WTC11 (cell line): ENCODE measurements at regions not wholly inside any gene's neighbourhood (a gene's known extent, or its start where the extent isn't known, plus 50 kb on each side); places are given as distances from the start of the nearest gene placed in this dataset.

ENCODE experiments used
- ATAC-seq: fragments of 200-7000 bp; cut with Tn5 transposase; 2 replicates; pipeline ENCODE4 v1.10.0; 2021; ENCODE audit warnings: mild to moderate bottlenecking, moderate library complexity
- CTCF ChIA-PET: fragments of 300-600 bp; sonication (Branson Sonifier 250); formaldehyde crosslinking; loops from one replicate; lab custom pipeline; 2021; ENCODE audit warnings: antibody characterized with exemption; lab: Charles Lee
- POLR2A ChIA-PET: fragments of 350-600 bp; sonication (Branson Sonifier 250); formaldehyde crosslinking; loops from one replicate; lab custom pipeline; 2021; ENCODE audit warnings: antibody characterized with exemption; lab: Charles Lee
- DNase-seq: peaks from one replicate; pipeline ENCODE4 v3.0.0; 2021; ENCODE audit warnings: low spot score
- H3K27ac Mint-ChIP-seq: 2 replicates; pipeline ENCODE4 v1.8.0; 2021; ENCODE audit warnings: mixed read lengths
- H3K27me3 Mint-ChIP-seq: 2 replicates; pipeline ENCODE4 v1.8.0; 2021; ENCODE audit warnings: low read depth, mild to moderate bottlenecking, moderate library complexity, mixed read lengths
- H3K36me3 Mint-ChIP-seq: 2 replicates; pipeline ENCODE4 v1.8.0; 2021; ENCODE audit warnings: mixed read lengths
- H3K4me1 Mint-ChIP-seq: 2 replicates; pipeline ENCODE4 v1.8.0; 2022; ENCODE audit warnings: mixed read lengths
- H3K4me3 Mint-ChIP-seq: 2 replicates; pipeline ENCODE4 v1.8.0; 2021; ENCODE audit warnings: mild to moderate bottlenecking, moderate library complexity, mixed read lengths
- H3K9me3 Mint-ChIP-seq: 2 replicates; pipeline ENCODE4 v1.8.0; 2021; ENCODE audit warnings: mixed read lengths
- CREB1 ChIP-seq: sonication (generic); formaldehyde crosslinking; IDR thresholded peaks from 2 replicates; pipeline ENCODE4 v1.8.0; 2023; ENCODE audit warnings: mild to moderate bottlenecking, missing genetic modification reagents
- ESRRA ChIP-seq: sonication (generic); formaldehyde crosslinking; IDR thresholded peaks from 2 replicates; pipeline ENCODE4 v1.8.1; 2022; ENCODE audit warnings: mild to moderate bottlenecking, missing genetic modification reagents, borderline replicate concordance
- FOXJ3 ChIP-seq: sonication (generic); formaldehyde crosslinking; IDR thresholded peaks from 2 replicates; pipeline ENCODE4 v1.9.0; 2021; ENCODE audit warnings: missing genetic modification reagents, mild to moderate bottlenecking, borderline replicate concordance
- GRHL2 ChIP-seq: fragments of 250-450 bp; sonication (Bioruptor Pico); IDR thresholded peaks from 2 replicates; pipeline ENCODE4 v1.8.0; 2022; ENCODE audit warnings: mild to moderate bottlenecking, moderate library complexity; ENCODE audit not compliant: insufficient replicate concordance, severe bottlenecking
- NFYB ChIP-seq: sonication (generic); formaldehyde crosslinking; conservative IDR thresholded peaks from 2 replicates; pipeline ENCODE4 v1.8.0; 2022; ENCODE audit warnings: low read depth, missing genetic modification reagents
- NR3C1 ChIP-seq: sonication (generic); formaldehyde crosslinking; conservative IDR thresholded peaks from 2 replicates; pipeline ENCODE4 v1.8.1; 2023; ENCODE audit warnings: low read depth, mild to moderate bottlenecking, missing genetic modification reagents
- RORB ChIP-seq: fragments of 250-450 bp; sonication (Bioruptor Pico); IDR thresholded peaks from 2 replicates; pipeline ENCODE4 v1.9.0; 2021; ENCODE audit warnings: mild to moderate bottlenecking
- TP53 ChIP-seq: sonication (generic); formaldehyde crosslinking; IDR thresholded peaks from 2 replicates; pipeline ENCODE4 v1.8.1; 2023; ENCODE audit warnings: mild to moderate bottlenecking, missing genetic modification reagents
- ZNF232 ChIP-seq: sonication (generic); formaldehyde crosslinking; IDR thresholded peaks from 2 replicates; pipeline ENCODE4 v1.8.0; 2022; ENCODE audit warnings: mild to moderate bottlenecking, missing genetic modification reagents
- TF ChIP-seq, protein P1 (sequence below): fragments of 250-450 bp; sonication (Bioruptor Pico); IDR thresholded peaks from 2 replicates; pipeline ENCODE4 v2.1.2; 2022; ENCODE audit warnings: mild to moderate bottlenecking, moderate library complexity
- TF ChIP-seq, protein P2 (sequence below): sonication (generic); formaldehyde crosslinking; IDR thresholded peaks from 2 replicates; pipeline ENCODE4 v1.8.1; 2022; ENCODE audit warnings: mild to moderate bottlenecking, moderate library complexity, missing genetic modification reagents
- TF ChIP-seq, protein P3 (sequence below): sonication (generic); formaldehyde crosslinking; IDR thresholded peaks from 2 replicates; pipeline ENCODE4 v1.8.0; 2022; ENCODE audit warnings: missing genetic modification reagents
- TF ChIP-seq, protein P4 (sequence below): sonication (generic); formaldehyde crosslinking; IDR thresholded peaks from 2 replicates; pipeline ENCODE4 v1.8.1; 2023; ENCODE audit warnings: mild to moderate bottlenecking, missing genetic modification reagents, borderline replicate concordance

DNA sequence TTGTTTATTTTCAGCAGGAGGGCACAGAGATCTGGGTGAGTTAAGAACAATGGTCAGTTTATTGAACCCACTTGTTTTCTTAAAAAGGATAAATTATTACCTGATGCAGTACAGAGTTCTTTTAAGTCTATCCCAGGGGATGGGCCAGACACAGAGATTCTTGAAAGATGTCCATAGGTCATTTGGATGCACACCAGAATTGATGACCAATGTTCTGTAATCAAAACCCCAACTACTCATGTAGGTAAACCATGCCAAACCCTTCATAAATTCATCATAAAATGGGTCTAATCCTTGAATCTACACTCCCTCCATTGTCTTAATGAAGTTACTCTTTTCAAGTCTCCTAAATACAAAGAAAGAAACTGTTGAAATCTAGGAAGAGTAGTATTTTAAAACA is 273.0 kb upstream of the COL8A1 start (continued):
- TF ChIP-seq GRHL2 (CRISPR knock-in tag) = no peak

DNA sequence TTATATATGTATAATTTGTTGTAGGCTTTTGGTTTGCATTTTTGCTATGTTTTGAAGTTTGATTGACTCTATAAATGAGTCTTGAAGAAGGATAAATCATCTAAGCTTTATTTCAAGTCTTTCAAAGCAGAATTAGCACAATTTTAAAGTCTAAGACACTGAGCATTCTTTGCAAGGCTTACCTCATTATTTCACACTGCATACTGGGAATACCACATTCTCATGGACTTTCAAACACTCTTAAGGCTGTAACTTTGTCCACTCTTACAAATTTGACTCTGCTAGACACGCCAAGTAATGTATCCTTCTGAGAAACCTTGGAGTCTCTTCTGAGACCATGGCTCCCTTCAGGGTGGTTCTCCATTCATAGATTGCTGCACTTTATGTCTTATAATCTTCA is 281.3 kb upstream of the COL8A1 start:
- ATAC-seq = no peak
- ChIA-PET POLR2A (no interaction called here), CTCF (no interaction called here)

DNA sequence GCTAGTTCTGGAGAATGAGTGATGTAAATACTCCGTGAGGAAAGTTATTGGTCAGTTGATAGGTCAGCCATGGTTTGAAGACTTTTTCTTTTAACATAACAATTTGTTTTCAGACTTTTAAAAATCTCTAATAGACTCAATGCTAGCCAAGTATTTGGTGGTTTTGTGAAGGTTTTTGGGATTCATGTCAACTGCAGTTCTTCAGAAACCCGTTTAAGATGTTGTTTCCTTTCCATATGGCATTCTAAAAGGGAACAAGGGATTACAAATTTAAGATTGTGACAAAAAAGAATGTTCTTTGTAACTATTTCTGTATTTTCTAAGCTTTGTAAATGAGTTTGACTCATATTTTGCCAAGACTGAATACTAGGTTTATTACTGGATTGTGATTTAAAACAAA is 281.7 kb upstream of the COL8A1 start:
- Mint-ChIP-seq H3K27ac (no peak overlapping the region), H3K9me3 (peaks cover 3% of the 10 kb centered on the region; the same call in 1 of the 2 replicates), H3K4me3 (no peak overlapping the region), H3K36me3 (no peaks in the 10 kb centered on the region), H3K27me3 (no peaks in the 10 kb centered on the region), H3K4me1 (no peaks in the 10 kb centered on the region)
- TF ChIP-seq FOXJ3 (CRISPR knock-in tag) = no peak
- TF ChIP-seq CREB1 (CRISPR knock-in tag) = no peak
- ChIA-PET CTCF (no interaction called here), POLR2A (no interaction called here)
- ATAC-seq = no peak
- DNase-seq = no peak

More for the DNA sequence above, 281.3 kb upstream of the COL8A1 start:
- DNase-seq = no peak
- no peaks in the 10 kb centered on the region for H3K36me3 Mint-ChIP-seq
- no peak overlapping the region for H3K27ac Mint-ChIP-seq
- H3K4me1 Mint-ChIP-seq = no peaks in the 10 kb centered on the region
- peaks cover 3% of the 10 kb centered on the region; the same call in 1 of the 2 replicates for H3K9me3 Mint-ChIP-seq
- TF ChIP-seq, protein P1, sequence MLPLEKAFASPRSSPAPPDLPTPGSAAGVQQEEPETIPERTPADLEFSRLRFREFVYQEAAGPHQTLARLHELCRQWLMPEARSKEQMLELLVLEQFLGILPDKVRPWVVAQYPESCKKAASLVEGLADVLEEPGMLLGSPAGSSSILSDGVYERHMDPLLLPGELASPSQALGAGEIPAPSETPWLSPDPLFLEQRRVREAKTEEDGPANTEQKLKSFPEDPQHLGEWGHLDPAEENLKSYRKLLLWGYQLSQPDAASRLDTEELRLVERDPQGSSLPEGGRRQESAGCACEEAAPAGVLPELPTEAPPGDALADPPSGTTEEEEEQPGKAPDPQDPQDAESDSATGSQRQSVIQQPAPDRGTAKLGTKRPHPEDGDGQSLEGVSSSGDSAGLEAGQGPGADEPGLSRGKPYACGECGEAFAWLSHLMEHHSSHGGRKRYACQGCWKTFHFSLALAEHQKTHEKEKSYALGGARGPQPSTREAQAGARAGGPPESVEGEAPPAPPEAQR = no peak
- TF ChIP-seq FOXJ3 (CRISPR knock-in tag) (no peak), ESRRA (CRISPR knock-in tag) (no peak), ZNF232 (no peak), TP53 (CRISPR knock-in tag) (no peak), NR3C1 (no peak), NFYB (no peak), RORB (CRISPR knock-in tag) (no peak)
- TF ChIP-seq, protein P2, sequence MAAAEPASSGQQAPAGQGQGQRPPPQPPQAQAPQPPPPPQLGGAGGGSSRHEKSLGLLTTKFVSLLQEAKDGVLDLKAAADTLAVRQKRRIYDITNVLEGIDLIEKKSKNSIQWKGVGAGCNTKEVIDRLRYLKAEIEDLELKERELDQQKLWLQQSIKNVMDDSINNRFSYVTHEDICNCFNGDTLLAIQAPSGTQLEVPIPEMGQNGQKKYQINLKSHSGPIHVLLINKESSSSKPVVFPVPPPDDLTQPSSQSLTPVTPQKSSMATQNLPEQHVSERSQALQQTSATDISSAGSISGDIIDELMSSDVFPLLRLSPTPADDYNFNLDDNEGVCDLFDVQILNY (CRISPR knock-in tag) = no peak
- TF ChIP-seq, protein P3, sequence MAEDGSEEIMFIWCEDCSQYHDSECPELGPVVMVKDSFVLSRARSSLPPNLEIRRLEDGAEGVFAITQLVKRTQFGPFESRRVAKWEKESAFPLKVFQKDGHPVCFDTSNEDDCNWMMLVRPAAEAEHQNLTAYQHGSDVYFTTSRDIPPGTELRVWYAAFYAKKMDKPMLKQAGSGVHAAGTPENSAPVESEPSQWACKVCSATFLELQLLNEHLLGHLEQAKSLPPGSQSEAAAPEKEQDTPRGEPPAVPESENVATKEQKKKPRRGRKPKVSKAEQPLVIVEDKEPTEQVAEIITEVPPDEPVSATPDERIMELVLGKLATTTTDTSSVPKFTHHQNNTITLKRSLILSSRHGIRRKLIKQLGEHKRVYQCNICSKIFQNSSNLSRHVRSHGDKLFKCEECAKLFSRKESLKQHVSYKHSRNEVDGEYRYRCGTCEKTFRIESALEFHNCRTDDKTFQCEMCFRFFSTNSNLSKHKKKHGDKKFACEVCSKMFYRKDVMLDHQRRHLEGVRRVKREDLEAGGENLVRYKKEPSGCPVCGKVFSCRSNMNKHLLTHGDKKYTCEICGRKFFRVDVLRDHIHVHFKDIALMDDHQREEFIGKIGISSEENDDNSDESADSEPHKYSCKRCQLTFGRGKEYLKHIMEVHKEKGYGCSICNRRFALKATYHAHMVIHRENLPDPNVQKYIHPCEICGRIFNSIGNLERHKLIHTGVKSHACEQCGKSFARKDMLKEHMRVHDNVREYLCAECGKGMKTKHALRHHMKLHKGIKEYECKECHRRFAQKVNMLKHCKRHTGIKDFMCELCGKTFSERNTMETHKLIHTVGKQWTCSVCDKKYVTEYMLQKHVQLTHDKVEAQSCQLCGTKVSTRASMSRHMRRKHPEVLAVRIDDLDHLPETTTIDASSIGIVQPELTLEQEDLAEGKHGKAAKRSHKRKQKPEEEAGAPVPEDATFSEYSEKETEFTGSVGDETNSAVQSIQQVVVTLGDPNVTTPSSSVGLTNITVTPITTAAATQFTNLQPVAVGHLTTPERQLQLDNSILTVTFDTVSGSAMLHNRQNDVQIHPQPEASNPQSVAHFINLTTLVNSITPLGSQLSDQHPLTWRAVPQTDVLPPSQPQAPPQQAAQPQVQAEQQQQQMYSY = no peak
- TF ChIP-seq, protein P4, sequence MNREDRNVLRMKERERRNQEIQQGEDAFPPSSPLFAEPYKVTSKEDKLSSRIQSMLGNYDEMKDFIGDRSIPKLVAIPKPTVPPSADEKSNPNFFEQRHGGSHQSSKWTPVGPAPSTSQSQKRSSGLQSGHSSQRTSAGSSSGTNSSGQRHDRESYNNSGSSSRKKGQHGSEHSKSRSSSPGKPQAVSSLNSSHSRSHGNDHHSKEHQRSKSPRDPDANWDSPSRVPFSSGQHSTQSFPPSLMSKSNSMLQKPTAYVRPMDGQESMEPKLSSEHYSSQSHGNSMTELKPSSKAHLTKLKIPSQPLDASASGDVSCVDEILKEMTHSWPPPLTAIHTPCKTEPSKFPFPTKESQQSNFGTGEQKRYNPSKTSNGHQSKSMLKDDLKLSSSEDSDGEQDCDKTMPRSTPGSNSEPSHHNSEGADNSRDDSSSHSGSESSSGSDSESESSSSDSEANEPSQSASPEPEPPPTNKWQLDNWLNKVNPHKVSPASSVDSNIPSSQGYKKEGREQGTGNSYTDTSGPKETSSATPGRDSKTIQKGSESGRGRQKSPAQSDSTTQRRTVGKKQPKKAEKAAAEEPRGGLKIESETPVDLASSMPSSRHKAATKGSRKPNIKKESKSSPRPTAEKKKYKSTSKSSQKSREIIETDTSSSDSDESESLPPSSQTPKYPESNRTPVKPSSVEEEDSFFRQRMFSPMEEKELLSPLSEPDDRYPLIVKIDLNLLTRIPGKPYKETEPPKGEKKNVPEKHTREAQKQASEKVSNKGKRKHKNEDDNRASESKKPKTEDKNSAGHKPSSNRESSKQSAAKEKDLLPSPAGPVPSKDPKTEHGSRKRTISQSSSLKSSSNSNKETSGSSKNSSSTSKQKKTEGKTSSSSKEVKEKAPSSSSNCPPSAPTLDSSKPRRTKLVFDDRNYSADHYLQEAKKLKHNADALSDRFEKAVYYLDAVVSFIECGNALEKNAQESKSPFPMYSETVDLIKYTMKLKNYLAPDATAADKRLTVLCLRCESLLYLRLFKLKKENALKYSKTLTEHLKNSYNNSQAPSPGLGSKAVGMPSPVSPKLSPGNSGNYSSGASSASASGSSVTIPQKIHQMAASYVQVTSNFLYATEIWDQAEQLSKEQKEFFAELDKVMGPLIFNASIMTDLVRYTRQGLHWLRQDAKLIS (CRISPR knock-in tag) = no peak
- H3K4me3 Mint-ChIP-seq = no peak overlapping the region
- H3K27me3 Mint-ChIP-seq = no peaks in the 10 kb centered on the region
